ENCODE measurements at regions not wholly inside any gene's neighbourhood (a gene's known extent, or its start where the extent isn't known, plus 50 kb on each side); places are given as distances from the start of the nearest gene placed in this dataset.

- no peaks in the 10 kb centered on the region for H3K9me3 Mint-ChIP-seq (ENCODE audit: unreplicated experiment)
- H3K27ac Mint-ChIP-seq (ENCODE audit: low read depth, unreplicated experiment) = no peak overlapping the region
- no peak overlapping the region for H3K4me3 Mint-ChIP-seq (ENCODE audit: unreplicated experiment)
- POLR2A ChIA-PET = no interaction called here
- TF ChIP-seq CTCF (IDR thresholded peaks at IDR 0.05; ENCODE audit: unreplicated experiment) = no peak
- BruUV-seq (replicated peaks) = no TSS peak
- peaks cover 40% of the 10 kb centered on the region for H3K27me3 Mint-ChIP-seq (ENCODE audit: insufficient read depth, unreplicated experiment)
- no peak for DNase-seq (ENCODE audit: unreplicated experiment)
- H3K4me1 Mint-ChIP-seq (ENCODE audit: insufficient read depth, unreplicated experiment) = peaks cover 8% of the 10 kb centered on the region
- CTCF ChIA-PET = no interaction called here
- H3K36me3 Mint-ChIP-seq (ENCODE audit: insufficient read depth, unreplicated experiment) = no peaks in the 10 kb centered on the region
- intact Hi-C loops (cut with micrococcal nuclease) = no loop called here
Measured at GRCh38 chr1:38231941-38232340, 185.3 kb upstream of the POU3F1 start.

DNA sequence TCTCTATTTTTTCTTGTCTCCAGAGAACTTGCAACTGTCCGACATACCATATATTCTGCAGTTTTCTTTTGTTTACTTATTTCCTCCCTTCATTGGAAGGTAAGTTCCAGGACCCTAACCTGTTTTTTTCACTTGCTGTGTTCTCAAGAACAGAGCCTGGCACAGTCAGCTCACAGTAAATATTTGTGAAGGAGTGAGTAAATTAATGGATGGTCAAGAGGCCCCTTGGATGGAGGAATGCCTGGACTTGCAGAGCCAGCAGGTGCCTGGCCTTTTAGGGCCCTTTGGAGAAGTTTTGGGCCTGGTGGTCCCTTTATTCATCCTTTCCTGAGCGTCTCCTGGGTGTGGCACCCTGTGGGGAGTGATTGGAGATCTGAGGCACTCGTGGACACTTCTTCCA is 182.1 kb upstream of the POU3F1 start:
- ChIA-PET CTCF (interaction anchor here (0.5 to 0.8 kb wide), 2 partner anchors 548 to 1382 kb away, joined by 3 read pairs; no protein-coding TSS in a partner anchor), POLR2A (interaction anchor here (0.7 kb wide), 1 partner anchor 596 kb away, joined by 3 read pairs; no protein-coding TSS in a partner anchor)
- H3K4me3 Mint-ChIP-seq (ENCODE audit: unreplicated experiment) = no peak overlapping the region
- no TSS peak for BruUV-seq (replicated peaks)
- no peak for DNase-seq (ENCODE audit: unreplicated experiment)
- intact Hi-C loops (cut with micrococcal nuclease) = no loop called here
- H3K36me3 Mint-ChIP-seq (ENCODE audit: insufficient read depth, unreplicated experiment) = no peaks in the 10 kb centered on the region
- H3K27ac Mint-ChIP-seq (ENCODE audit: low read depth, unreplicated experiment) = no peak overlapping the region
- H3K9me3 Mint-ChIP-seq (ENCODE audit: unreplicated experiment) = no peaks in the 10 kb centered on the region
- no peak for TF ChIP-seq CTCF (IDR thresholded peaks at IDR 0.05; ENCODE audit: unreplicated experiment)
- no peaks in the 10 kb centered on the region for H3K4me1 Mint-ChIP-seq (ENCODE audit: insufficient read depth, unreplicated experiment)
- peaks cover 19% of the 10 kb centered on the region for H3K27me3 Mint-ChIP-seq (ENCODE audit: insufficient read depth, unreplicated experiment)

DNA sequence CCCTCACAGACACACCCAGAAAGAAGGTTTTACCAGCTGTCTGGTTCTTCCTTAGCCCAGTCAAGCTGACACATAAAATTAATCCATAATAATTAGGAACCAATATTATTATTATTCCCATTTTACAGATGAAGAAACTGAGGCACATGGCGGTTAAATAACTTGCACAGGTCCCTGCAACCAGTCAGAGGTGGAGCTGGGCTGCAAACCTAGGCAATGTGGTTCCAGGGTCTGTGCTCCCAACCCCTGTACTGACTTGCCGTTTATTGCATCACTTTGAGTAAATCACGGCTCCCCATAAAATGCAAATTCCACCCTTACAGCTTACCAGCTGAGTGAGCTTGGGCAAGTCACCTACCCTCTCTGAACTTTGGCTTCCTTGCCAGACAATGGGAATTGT is 179.2 kb upstream of the POU3F1 start:
- DNase-seq (ENCODE audit: unreplicated experiment) = no peak
- Mint-ChIP-seq H3K27ac (ENCODE audit: low read depth, unreplicated experiment) (no peak overlapping the region), H3K4me3 (ENCODE audit: unreplicated experiment) (no peak overlapping the region), H3K36me3 (ENCODE audit: insufficient read depth, unreplicated experiment) (no peaks in the 10 kb centered on the region), H3K27me3 (ENCODE audit: insufficient read depth, unreplicated experiment) (no peaks in the 10 kb centered on the region), H3K4me1 (ENCODE audit: insufficient read depth, unreplicated experiment) (peaks cover 9% of the 10 kb centered on the region), H3K9me3 (ENCODE audit: unreplicated experiment) (no peaks in the 10 kb centered on the region)
- ChIA-PET POLR2A (no interaction called here), CTCF (no interaction called here)
- intact Hi-C loops (cut with micrococcal nuclease) = no loop called here
- BruUV-seq (replicated peaks) = no TSS peak
- no peak for TF ChIP-seq CTCF (IDR thresholded peaks at IDR 0.05; ENCODE audit: unreplicated experiment)

DNA sequence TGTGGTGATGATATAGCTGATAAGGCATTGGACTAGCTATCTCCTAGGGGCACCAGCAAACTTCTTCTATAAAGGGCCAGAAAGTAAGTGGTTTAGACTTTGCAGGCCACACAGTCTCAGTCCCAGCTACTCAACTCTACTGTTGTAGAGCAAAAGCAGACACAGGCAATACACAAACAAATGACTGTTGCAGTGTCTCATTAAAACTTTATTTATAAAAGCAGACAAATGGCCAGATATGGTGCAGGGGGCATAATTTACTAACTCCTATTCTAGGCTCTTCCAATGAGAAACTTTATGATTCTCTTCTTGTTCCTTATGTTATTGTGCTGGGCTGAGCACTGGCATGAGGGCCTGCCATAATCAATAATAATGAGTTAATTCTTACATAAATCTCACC is 176.8 kb upstream of the POU3F1 start:
- Mint-ChIP-seq H3K27ac (ENCODE audit: low read depth, unreplicated experiment) (no peak overlapping the region), H3K27me3 (ENCODE audit: insufficient read depth, unreplicated experiment) (no peaks in the 10 kb centered on the region), H3K4me1 (ENCODE audit: insufficient read depth, unreplicated experiment) (peaks cover 10% of the 10 kb centered on the region), H3K36me3 (ENCODE audit: insufficient read depth, unreplicated experiment) (no peaks in the 10 kb centered on the region), H3K4me3 (ENCODE audit: unreplicated experiment) (no peak overlapping the region), H3K9me3 (ENCODE audit: unreplicated experiment) (no peaks in the 10 kb centered on the region)
- TF ChIP-seq CTCF (IDR thresholded peaks at IDR 0.05; ENCODE audit: unreplicated experiment) = no peak
- DNase-seq (ENCODE audit: unreplicated experiment) = no peak
- intact Hi-C loops (cut with micrococcal nuclease) = no loop called here
- POLR2A ChIA-PET = no interaction called here
- BruUV-seq (replicated peaks) = no TSS peak
- CTCF ChIA-PET = interaction anchor here (0.6 to 0.7 kb wide), 2 partner anchors 33 to 230 kb away, joined by 3 read pairs; no protein-coding TSS in a partner anchor
